ENCODE measurements at regions not wholly inside any gene's neighbourhood (a gene's known extent, or its start where the extent isn't known, plus 50 kb on each side); places are given as distances from the start of the nearest gene placed in this dataset.

- Histone ChIP-seq H3K4me2 (ENCODE audit: insufficient read depth, low read length) (no peak overlapping the region), H3K79me2 (ENCODE audit: insufficient read depth, low read length) (no peaks in the 10 kb centered on the region), H3K4me3 (ENCODE audit: insufficient read depth, low read length) (no peak overlapping the region), H4K20me1 (ENCODE audit: insufficient read depth, low read length) (no peaks in the 10 kb centered on the region), H3K27me3 (ENCODE audit: insufficient read depth, low read length) (no peaks in the 10 kb centered on the region), H3K36me3 (ENCODE audit: insufficient read depth, low read length) (no peaks in the 10 kb centered on the region), H3K4me1 (ENCODE audit: insufficient read depth, low read length) (no peaks in the 10 kb centered on the region), H3K9me3 (ENCODE audit: low read depth, low read length) (no peaks in the 10 kb centered on the region), H2AFZ (ENCODE audit: low read length) (no peak overlapping the region), H3K27ac (ENCODE audit: low read depth, low read length) (no peak overlapping the region)
- no peak for DNase-seq (ENCODE audit: insufficient read length, low spot score, missing footprints)
- no peak for TF ChIP-seq CTCF (IDR thresholded peaks at IDR 0.05; ENCODE audit: extremely low read depth, low read depth, low read length)
Measured at GRCh38 chr20:17109307-17109706, 117.5 kb upstream of the PCSK2 start.

- DNase-seq (ENCODE audit: insufficient read length, low spot score, missing footprints): no peak
- Histone ChIP-seq H3K27me3 (ENCODE audit: insufficient read depth, low read length) (no peaks in the 10 kb centered on the region), H3K79me2 (ENCODE audit: insufficient read depth, low read length) (no peaks in the 10 kb centered on the region), H3K9me3 (ENCODE audit: low read depth, low read length) (no peaks in the 10 kb centered on the region), H3K4me2 (ENCODE audit: insufficient read depth, low read length) (no peak overlapping the region), H3K4me1 (ENCODE audit: insufficient read depth, low read length) (no peaks in the 10 kb centered on the region), H4K20me1 (ENCODE audit: insufficient read depth, low read length) (no peaks in the 10 kb centered on the region), H3K36me3 (ENCODE audit: insufficient read depth, low read length) (no peaks in the 10 kb centered on the region), H3K4me3 (ENCODE audit: insufficient read depth, low read length) (no peak overlapping the region), H3K27ac (ENCODE audit: low read depth, low read length) (no peak overlapping the region), H2AFZ (ENCODE audit: low read length) (no peak overlapping the region)
- TF ChIP-seq CTCF (IDR thresholded peaks at IDR 0.05; ENCODE audit: extremely low read depth, low read depth, low read length): no peak
Measured at GRCh38 chr20:17128206-17128605, 98.6 kb upstream of the PCSK2 start.

- Histone ChIP-seq H4K20me1 (ENCODE audit: insufficient read depth, low read length) (no peaks in the 10 kb centered on the region), H3K4me1 (ENCODE audit: insufficient read depth, low read length) (no peaks in the 10 kb centered on the region), H3K36me3 (ENCODE audit: insufficient read depth, low read length) (no peaks in the 10 kb centered on the region), H3K79me2 (ENCODE audit: insufficient read depth, low read length) (no peaks in the 10 kb centered on the region), H3K4me2 (ENCODE audit: insufficient read depth, low read length) (no peak overlapping the region), H2AFZ (ENCODE audit: low read length) (no peak overlapping the region), H3K9me3 (ENCODE audit: low read depth, low read length) (no peaks in the 10 kb centered on the region), H3K27ac (ENCODE audit: low read depth, low read length) (no peak overlapping the region), H3K4me3 (ENCODE audit: insufficient read depth, low read length) (no peak overlapping the region), H3K27me3 (ENCODE audit: insufficient read depth, low read length) (no peaks in the 10 kb centered on the region)
- DNase-seq (ENCODE audit: insufficient read length, low spot score, missing footprints): no peak
- TF ChIP-seq CTCF (IDR thresholded peaks at IDR 0.05; ENCODE audit: extremely low read depth, low read depth, low read length): no peak
Measured at GRCh38 chr20:17129089-17129488, 97.8 kb upstream of the PCSK2 start.

- Histone ChIP-seq H3K27ac (ENCODE audit: low read depth, low read length) (no peak overlapping the region), H4K20me1 (ENCODE audit: insufficient read depth, low read length) (no peaks in the 10 kb centered on the region), H3K79me2 (ENCODE audit: insufficient read depth, low read length) (no peaks in the 10 kb centered on the region), H3K9me3 (ENCODE audit: low read depth, low read length) (no peaks in the 10 kb centered on the region), H3K36me3 (ENCODE audit: insufficient read depth, low read length) (no peaks in the 10 kb centered on the region), H3K27me3 (ENCODE audit: insufficient read depth, low read length) (no peaks in the 10 kb centered on the region), H2AFZ (ENCODE audit: low read length) (no peak overlapping the region), H3K4me1 (ENCODE audit: insufficient read depth, low read length) (no peaks in the 10 kb centered on the region), H3K4me2 (ENCODE audit: insufficient read depth, low read length) (no peak overlapping the region), H3K4me3 (ENCODE audit: insufficient read depth, low read length) (no peak overlapping the region)
- DNase-seq (ENCODE audit: insufficient read length, low spot score, missing footprints): no peak
- TF ChIP-seq CTCF (IDR thresholded peaks at IDR 0.05; ENCODE audit: extremely low read depth, low read depth, low read length): no peak
Measured at GRCh38 chr20:17137692-17138091, 89.1 kb upstream of the PCSK2 start.
